Liver (tissue), 8 donors: ENCODE measurements at regions not wholly inside any gene's neighbourhood (a gene's known extent, or its start where the extent isn't known, plus 50 kb on each side); places are given as distances from the start of the nearest gene placed in this dataset.
A peak's percentile ranks its signal among the peaks of the same experiment; 100 is the strongest.

ENCODE experiments used
- DNase-seq: peaks from one replicate; pipeline ENCODE4 v3.0.0-alpha.2; 2017; ENCODE audit warnings: low spot score
- H3K27ac ChIP-seq, 2 donors: one replicate each; pipeline ENCODE4 v1.7.0; 2013; ENCODE audit warnings: inconsistent platforms in 2 of 2, low read length in 2 of 2, control low read depth in 1 of 2, low read depth in 1 of 2, mild to moderate bottlenecking in 1 of 2
- H3K27me3 ChIP-seq, 4 donors: one replicate each; pipeline versions ENCODE4 v1.6.1 to v1.7.0; 2013; ENCODE audit warnings: low read length in 3 of 4, inconsistent platforms in 1 of 4, mild to moderate bottlenecking in 1 of 4, moderate library complexity in 1 of 4; ENCODE audit not compliant: control insufficient read depth in 4 of 4, insufficient read depth in 4 of 4
- H3K36me3 ChIP-seq, 4 donors: one replicate each; pipeline versions ENCODE4 v1.6.1 to v1.7.0; 2013; ENCODE audit warnings: low read length in 3 of 4, mild to moderate bottlenecking in 3 of 4, low read depth in 1 of 4, moderate library complexity in 1 of 4; ENCODE audit not compliant: control insufficient read depth in 4 of 4, insufficient read depth in 3 of 4
- H3K4me1 ChIP-seq, 4 donors: one replicate each; pipeline versions ENCODE4 v1.6.1 to v1.7.0; 2013; ENCODE audit warnings: low read length in 3 of 4, mild to moderate bottlenecking in 3 of 4, moderate library complexity in 1 of 4; ENCODE audit not compliant: control insufficient read depth in 4 of 4, insufficient read depth in 4 of 4
- H3K4me3 ChIP-seq, 3 donors: one replicate each; pipeline versions ENCODE4 v1.6.1 to v1.7.0; 2013; ENCODE audit warnings: low read length in 3 of 3, control low read depth in 1 of 3, low read depth in 1 of 3, mild to moderate bottlenecking in 1 of 3
- H3K9ac ChIP-seq, 2 donors: one replicate each; pipeline ENCODE4 v1.7.0; 2013; ENCODE audit warnings: low read length in 2 of 2, mild to moderate bottlenecking in 2 of 2, moderate library complexity in 2 of 2, control low read depth in 1 of 2, low read depth in 1 of 2
- H3K9me3 ChIP-seq, 4 donors: one replicate each; pipeline versions ENCODE4 v1.6.1 to v1.7.0; 2013; ENCODE audit warnings: low read length in 3 of 4; ENCODE audit not compliant: control insufficient read depth in 4 of 4
- EGR1 ChIP-seq, 2 donors: IDR thresholded peaks; 2 replicates each; pipeline ENCODE4 v1.6.1; 2016 to 2018; ENCODE audit warnings: antibody characterized with exemption in 2 of 2, low read depth in 2 of 2
- FOXA1 ChIP-seq: IDR thresholded peaks from 2 replicates; pipeline ENCODE4 v1.6.1; 2016; ENCODE audit warnings: antibody characterized with exemption
- FOXA2 ChIP-seq: IDR thresholded peaks from 2 replicates; pipeline ENCODE4 v1.6.1; 2016; ENCODE audit warnings: antibody characterized with exemption
- GABPA ChIP-seq, 2 donors: IDR thresholded peaks in 1 of 2; conservative IDR thresholded peaks in 1 of 2; 2 replicates each; pipeline ENCODE4 v1.6.1; 2016; ENCODE audit warnings: antibody characterized with exemption in 2 of 2, mild to moderate bottlenecking in 1 of 2, moderate library complexity in 1 of 2
- HNF4A ChIP-seq, 2 donors: conservative IDR thresholded peaks; 2 replicates each; pipeline ENCODE4 v1.6.1; 2016; ENCODE audit warnings: antibody characterized with exemption in 2 of 2, mild to moderate bottlenecking in 2 of 2
- HNF4G ChIP-seq: IDR thresholded peaks from 2 replicates; pipeline ENCODE4 v1.6.1; 2016; ENCODE audit warnings: antibody characterized with exemption
- JUND ChIP-seq, 2 donors: IDR thresholded peaks; 2 replicates each; pipeline ENCODE4 v1.6.1; 2016; ENCODE audit warnings: antibody characterized with exemption in 2 of 2
- NR2F2 ChIP-seq: IDR thresholded peaks from 2 replicates; pipeline ENCODE4 v1.6.1; 2016; ENCODE audit warnings: antibody characterized with exemption
- RAD21 ChIP-seq, 2 donors: IDR thresholded peaks; 2 replicates each; pipeline ENCODE4 v1.6.1; 2016; ENCODE audit warnings: antibody characterized with exemption in 2 of 2, mild to moderate bottlenecking in 2 of 2
- RXRA ChIP-seq, 2 donors: IDR thresholded peaks; 2 replicates each; pipeline ENCODE4 v1.6.1; 2017 to 2018; ENCODE audit warnings: antibody characterized with exemption in 2 of 2, mild to moderate bottlenecking in 1 of 2
- SP1 ChIP-seq: IDR thresholded peaks from 2 replicates; pipeline ENCODE4 v1.6.1; 2018; ENCODE audit warnings: antibody characterized with exemption, mild to moderate bottlenecking
- TAF1 ChIP-seq: conservative IDR thresholded peaks from 2 replicates; pipeline ENCODE4 v1.6.1; 2016; ENCODE audit warnings: antibody characterized with exemption, mild to moderate bottlenecking
- YY1 ChIP-seq: IDR thresholded peaks from 2 replicates; pipeline ENCODE4 v1.6.1; 2016; ENCODE audit warnings: antibody characterized with exemption, mild to moderate bottlenecking
- WGBS: extraction: QIAGEN DNeasy Blood & Tissue Kit; methylation state at CpG from one replicate; pipeline ENCODE4 v1.1.7; 2013; 5-methylcytosine and 5-hydroxymethylcytosine counted together
- TF ChIP-seq, protein P1 (sequence below): fragments of 150-350 bp; IDR thresholded peaks from 2 replicates; pipeline ENCODE4 v1.5.1; 2017; ENCODE audit warnings: improper control_type of control experiment, low read depth, low read length; ENCODE audit not compliant: missing input control
- TF ChIP-seq, protein P2 (sequence below): IDR thresholded peaks from 2 replicates; pipeline ENCODE4 v1.6.1; 2016; ENCODE audit warnings: antibody characterized with exemption
- TF ChIP-seq, protein P3 (sequence below): IDR thresholded peaks from 2 replicates; pipeline ENCODE4 v1.6.1; 2016; ENCODE audit warnings: antibody characterized with exemption
- TF ChIP-seq, protein P4 (sequence below): IDR thresholded peaks from 2 replicates; pipeline ENCODE4 v1.6.1; 2016; ENCODE audit warnings: antibody characterized with exemption
- TF ChIP-seq, protein P5 (sequence below): IDR thresholded peaks from 2 replicates; pipeline ENCODE4 v1.6.1; 2016; ENCODE audit warnings: antibody characterized with exemption, mild to moderate bottlenecking
- donor health status: healthy.
- donor health status: healthy.
- donor health status: healthy.
- donor health status: healthy.
- donor health status: healthy.

DNA sequence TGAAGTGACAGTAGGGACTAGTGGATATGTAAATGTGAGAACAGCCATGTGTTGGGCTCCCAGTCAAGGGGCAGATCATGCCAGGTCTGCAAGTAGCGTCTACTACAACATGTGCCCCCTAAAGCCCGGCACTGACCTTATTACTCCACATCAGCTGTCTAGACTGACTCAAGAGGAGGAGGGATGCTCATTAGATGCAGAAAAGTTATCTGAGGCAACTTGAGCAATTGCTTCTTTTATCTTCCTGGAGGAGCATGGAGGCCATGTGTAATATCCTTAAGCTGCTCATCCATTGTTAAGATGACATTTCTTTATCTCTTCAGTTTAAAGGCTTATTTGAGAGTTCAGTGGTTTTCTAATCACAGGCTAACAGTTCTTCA lies 404.7 kb upstream of the FLRT2 start:
- Histone ChIP-seq H3K4me1 (peaks cover 0 to 3% (median 2%) of the 10 kb centered on the region in 4 donors), H3K9me3 (no peaks in the 10 kb centered on the region), H3K27me3 (no peaks in the 10 kb centered on the region), H3K9ac (no peak overlapping the region), H3K27ac (no peak overlapping the region), H3K4me3 (no peak overlapping the region), H3K36me3 (no peaks in the 10 kb centered on the region)
- WGBS, result 74% methylated on average over 2 of the region's 2 CpGs
- DNase-seq, result no peak
- TF ChIP-seq HNF4G, result no peak
- no peak for TF ChIP-seq YY1
- TF ChIP-seq, protein P1, sequence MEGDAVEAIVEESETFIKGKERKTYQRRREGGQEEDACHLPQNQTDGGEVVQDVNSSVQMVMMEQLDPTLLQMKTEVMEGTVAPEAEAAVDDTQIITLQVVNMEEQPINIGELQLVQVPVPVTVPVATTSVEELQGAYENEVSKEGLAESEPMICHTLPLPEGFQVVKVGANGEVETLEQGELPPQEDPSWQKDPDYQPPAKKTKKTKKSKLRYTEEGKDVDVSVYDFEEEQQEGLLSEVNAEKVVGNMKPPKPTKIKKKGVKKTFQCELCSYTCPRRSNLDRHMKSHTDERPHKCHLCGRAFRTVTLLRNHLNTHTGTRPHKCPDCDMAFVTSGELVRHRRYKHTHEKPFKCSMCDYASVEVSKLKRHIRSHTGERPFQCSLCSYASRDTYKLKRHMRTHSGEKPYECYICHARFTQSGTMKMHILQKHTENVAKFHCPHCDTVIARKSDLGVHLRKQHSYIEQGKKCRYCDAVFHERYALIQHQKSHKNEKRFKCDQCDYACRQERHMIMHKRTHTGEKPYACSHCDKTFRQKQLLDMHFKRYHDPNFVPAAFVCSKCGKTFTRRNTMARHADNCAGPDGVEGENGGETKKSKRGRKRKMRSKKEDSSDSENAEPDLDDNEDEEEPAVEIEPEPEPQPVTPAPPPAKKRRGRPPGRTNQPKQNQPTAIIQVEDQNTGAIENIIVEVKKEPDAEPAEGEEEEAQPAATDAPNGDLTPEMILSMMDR, result no peak
- TF ChIP-seq NR2F2, result no peak
- no peak for TF ChIP-seq RXRA (IDR thresholded peaks at IDR 0.05)
- TF ChIP-seq GABPA (IDR thresholded peaks at IDR 0.05 in 1 of 2, conservative IDR thresholded peaks at IDR 0.05 in 1 of 2), result no peak
- no peak for TF ChIP-seq JUND (IDR thresholded peaks at IDR 0.05)
- TF ChIP-seq, protein P2, sequence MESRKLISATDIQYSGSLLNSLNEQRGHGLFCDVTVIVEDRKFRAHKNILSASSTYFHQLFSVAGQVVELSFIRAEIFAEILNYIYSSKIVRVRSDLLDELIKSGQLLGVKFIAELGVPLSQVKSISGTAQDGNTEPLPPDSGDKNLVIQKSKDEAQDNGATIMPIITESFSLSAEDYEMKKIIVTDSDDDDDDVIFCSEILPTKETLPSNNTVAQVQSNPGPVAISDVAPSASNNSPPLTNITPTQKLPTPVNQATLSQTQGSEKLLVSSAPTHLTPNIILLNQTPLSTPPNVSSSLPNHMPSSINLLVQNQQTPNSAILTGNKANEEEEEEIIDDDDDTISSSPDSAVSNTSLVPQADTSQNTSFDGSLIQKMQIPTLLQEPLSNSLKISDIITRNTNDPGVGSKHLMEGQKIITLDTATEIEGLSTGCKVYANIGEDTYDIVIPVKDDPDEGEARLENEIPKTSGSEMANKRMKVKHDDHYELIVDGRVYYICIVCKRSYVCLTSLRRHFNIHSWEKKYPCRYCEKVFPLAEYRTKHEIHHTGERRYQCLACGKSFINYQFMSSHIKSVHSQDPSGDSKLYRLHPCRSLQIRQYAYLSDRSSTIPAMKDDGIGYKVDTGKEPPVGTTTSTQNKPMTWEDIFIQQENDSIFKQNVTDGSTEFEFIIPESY, result no peak
- no peak for TF ChIP-seq RAD21 (IDR thresholded peaks at IDR 0.05)
- no peak for TF ChIP-seq TAF1
- TF ChIP-seq, protein P3, sequence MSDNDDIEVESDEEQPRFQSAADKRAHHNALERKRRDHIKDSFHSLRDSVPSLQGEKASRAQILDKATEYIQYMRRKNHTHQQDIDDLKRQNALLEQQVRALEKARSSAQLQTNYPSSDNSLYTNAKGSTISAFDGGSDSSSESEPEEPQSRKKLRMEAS, result no peak
- TF ChIP-seq FOXA1, result no peak

DNA sequence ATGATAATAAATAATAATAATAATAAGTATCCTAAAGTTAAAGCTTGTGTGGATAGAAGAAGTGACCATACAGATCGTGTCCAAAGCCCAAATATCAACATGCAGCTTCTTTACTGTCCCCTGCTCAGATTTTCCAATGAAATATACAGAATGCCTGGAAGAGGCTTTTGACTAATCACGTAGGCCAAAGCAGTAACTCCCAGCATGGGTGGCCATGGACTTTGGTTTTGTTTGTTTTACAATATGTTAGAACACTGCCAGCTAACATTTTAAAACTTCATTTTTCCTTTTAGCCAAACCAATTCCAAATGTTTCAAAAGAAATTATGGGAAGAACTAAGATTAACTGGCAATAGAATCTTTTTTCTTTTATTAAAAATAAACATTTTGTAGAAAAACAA lies 400.0 kb upstream of the FLRT2 start:
- TF ChIP-seq, protein P2, result peak; percentile 15
- TF ChIP-seq, protein P4, sequence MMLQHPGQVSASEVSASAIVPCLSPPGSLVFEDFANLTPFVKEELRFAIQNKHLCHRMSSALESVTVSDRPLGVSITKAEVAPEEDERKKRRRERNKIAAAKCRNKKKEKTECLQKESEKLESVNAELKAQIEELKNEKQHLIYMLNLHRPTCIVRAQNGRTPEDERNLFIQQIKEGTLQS, result no peak
- TF ChIP-seq GABPA (IDR thresholded peaks at IDR 0.05 in 1 of 2, conservative IDR thresholded peaks at IDR 0.05 in 1 of 2) (no peak), NR2F2 (no peak), RAD21 (IDR thresholded peaks at IDR 0.05) (peak in 1 of 2 donors; percentile 7), FOXA2 (no peak), TAF1 (no peak), FOXA1 (no peak), HNF4G (no peak), EGR1 (IDR thresholded peaks at IDR 0.05; ENCODE audit: low read depth in 2 of 2) (no peak), SP1 (peak; percentile 61), RXRA (IDR thresholded peaks at IDR 0.05) (peak; percentile 7 to 49), HNF4A (conservative IDR thresholded peaks at IDR 0.05) (peak; percentile 86 to 88), JUND (IDR thresholded peaks at IDR 0.05) (peak; percentile 22 to 56), YY1 (peak; percentile 39)
- TF ChIP-seq, protein P1, result no peak
- TF ChIP-seq, protein P5, sequence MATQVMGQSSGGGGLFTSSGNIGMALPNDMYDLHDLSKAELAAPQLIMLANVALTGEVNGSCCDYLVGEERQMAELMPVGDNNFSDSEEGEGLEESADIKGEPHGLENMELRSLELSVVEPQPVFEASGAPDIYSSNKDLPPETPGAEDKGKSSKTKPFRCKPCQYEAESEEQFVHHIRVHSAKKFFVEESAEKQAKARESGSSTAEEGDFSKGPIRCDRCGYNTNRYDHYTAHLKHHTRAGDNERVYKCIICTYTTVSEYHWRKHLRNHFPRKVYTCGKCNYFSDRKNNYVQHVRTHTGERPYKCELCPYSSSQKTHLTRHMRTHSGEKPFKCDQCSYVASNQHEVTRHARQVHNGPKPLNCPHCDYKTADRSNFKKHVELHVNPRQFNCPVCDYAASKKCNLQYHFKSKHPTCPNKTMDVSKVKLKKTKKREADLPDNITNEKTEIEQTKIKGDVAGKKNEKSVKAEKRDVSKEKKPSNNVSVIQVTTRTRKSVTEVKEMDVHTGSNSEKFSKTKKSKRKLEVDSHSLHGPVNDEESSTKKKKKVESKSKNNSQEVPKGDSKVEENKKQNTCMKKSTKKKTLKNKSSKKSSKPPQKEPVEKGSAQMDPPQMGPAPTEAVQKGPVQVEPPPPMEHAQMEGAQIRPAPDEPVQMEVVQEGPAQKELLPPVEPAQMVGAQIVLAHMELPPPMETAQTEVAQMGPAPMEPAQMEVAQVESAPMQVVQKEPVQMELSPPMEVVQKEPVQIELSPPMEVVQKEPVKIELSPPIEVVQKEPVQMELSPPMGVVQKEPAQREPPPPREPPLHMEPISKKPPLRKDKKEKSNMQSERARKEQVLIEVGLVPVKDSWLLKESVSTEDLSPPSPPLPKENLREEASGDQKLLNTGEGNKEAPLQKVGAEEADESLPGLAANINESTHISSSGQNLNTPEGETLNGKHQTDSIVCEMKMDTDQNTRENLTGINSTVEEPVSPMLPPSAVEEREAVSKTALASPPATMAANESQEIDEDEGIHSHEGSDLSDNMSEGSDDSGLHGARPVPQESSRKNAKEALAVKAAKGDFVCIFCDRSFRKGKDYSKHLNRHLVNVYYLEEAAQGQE, result no peak
- TF ChIP-seq, protein P3, result no peak
- no peaks in the 10 kb centered on the region for H3K9me3 ChIP-seq
- no peak overlapping the region for H3K4me3 ChIP-seq
- no peak for DNase-seq
- no peaks in the 10 kb centered on the region for H3K27me3 ChIP-seq
- no peak overlapping the region for H3K9ac ChIP-seq
- no peaks in the 10 kb centered on the region for H3K36me3 ChIP-seq
- H3K27ac ChIP-seq, result no peak overlapping the region
- WGBS, result 40% methylated on average over 2 of the region's 2 CpGs
- peaks cover 3 to 8% (median 4%) of the 10 kb centered on the region in 4 donors for H3K4me1 ChIP-seq
